GM19328 (cell line): ENCODE measurements at regions not wholly inside any gene's neighbourhood (a gene's known extent, or its start where the extent isn't known, plus 50 kb on each side); places are given as distances from the start of the nearest gene placed in this dataset.

Experiments
- ATAC-seq: cut with Tn5 transposase; IDR thresholded peaks from one replicate; pipeline ENCODE4 v1.9.1; 2021; ENCODE audit warnings: mild to moderate bottlenecking, moderate library complexity; ENCODE audit not compliant: unreplicated experiment

DNA sequence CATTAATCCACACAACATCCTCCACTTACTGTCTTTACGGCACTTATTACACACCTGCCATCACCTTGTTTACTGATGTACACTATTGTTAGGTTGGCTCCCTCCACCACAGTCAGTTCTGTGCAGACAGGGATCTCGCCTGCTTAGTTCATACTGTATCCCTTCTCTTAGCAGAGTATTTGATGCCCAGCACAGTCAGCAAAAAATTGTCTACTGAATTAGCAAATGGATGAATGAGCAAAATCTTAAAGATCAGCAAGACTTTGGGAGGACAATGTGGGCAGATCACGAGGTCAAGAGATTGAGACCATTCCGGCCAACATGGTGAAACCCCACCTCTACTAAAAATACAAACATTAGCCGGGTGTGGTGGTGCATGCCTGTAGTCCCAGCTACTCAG, 109.8 kb upstream of the ATXN1 start:
- ATAC-seq, result no peak

DNA sequence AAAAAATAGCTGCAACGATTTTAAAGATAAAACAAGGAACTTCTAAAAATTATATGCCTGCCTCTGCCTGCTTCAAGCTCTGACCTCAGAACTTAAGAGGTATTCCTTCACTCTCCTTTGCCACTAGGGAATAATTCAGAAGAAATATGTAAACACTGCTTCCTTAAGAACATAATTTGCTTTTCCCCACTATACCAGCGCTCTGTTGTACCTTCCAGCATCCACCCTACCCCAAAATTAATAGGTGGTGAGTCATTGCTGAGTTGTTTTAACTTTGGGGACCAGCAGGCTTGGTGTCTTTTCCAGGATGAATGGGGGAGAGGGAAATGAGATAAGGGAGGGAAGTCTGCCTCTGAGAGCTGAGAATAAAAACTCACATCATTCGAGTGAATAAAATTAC, 107.7 kb upstream of the ATXN1 start:
- ATAC-seq, result no peak

DNA sequence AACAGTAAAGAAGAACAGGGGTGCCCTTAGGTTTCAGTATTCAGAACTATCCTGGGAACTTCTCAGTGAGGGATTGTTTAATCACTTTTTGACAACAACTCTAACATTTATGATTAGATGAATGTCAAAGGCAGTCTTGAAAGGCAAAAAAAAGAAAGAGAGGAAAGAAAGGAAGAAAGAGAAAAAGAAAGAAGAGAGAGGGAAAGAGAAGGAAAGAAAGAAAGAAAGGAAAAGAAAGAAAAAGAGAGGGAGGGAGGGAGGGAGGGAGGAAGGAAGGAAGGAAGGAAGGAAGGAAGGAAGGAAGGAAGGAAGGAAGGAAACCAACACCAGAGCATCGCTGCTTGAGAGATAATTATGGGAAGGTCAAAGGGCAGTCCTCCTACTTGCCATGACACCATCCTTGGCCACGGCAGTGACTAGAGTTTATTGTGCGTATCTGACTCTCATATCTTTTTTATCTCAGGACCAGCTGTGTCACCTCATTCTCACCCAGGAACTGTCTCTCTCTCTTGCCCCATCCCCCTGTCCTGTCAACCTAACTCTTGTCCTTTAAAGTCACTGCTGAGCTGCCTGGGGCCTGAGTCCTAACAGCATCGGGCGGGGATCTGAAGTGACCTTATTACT, 96.8 kb upstream of the ATXN1 start:
- no peak for ATAC-seq

- peak; percentile 64 for ATAC-seq
Observed at GRCh38 chr6:16855460-16855859, 94.2 kb upstream of the ATXN1 start.

- ATAC-seq, result peak; percentile 74
Observed at GRCh38 chr6:16854986-16855385, 93.7 kb upstream of the ATXN1 start.

- no peak for ATAC-seq
Observed at GRCh38 chr6:16852671-16853070, 91.4 kb upstream of the ATXN1 start.

GRCh38 chr6:16851758-16852157, 90.5 kb upstream of the ATXN1 start:
- no peak for ATAC-seq

DNA sequence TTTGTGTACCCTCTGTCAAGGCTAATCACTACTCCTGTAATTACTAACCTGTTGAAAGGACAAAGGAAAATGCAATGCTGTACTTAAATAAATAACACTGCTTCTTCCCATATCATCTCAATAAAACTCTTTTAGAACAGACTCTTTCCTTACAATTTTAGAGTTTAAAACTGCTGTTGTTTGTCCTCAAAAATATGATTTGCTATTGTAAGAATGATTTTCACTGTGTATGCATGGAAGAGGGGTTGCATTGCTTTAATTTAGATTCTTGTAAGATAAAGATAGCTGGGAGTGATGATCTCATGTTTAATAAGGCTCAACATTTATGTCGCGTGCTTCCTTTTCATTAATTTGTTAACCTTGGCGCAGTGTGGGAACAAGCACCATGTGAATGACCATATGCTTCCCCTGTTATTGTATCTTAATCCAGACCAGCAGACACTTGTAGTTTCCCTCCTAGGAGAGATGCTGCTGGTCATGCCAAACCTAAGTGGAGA, 89.8 kb upstream of the ATXN1 start:
- no peak for ATAC-seq

DNA sequence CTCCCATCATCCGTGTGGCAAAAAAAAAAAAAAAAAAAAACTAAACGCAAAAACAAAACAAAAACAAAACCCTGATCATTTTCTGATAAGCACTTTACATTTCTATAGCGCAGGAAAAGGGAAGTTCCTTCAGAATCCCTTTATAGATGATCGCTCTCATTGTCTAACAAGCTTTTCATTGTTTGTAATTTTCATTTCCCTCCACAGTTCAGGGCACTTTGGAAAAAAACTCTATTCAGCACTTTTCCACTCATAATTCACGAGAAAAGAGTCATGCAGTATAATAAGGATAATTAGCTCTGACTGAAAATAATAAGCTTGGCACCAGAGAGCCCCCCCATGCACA, 89.4 kb upstream of the ATXN1 start:
- no peak for ATAC-seq

DNA sequence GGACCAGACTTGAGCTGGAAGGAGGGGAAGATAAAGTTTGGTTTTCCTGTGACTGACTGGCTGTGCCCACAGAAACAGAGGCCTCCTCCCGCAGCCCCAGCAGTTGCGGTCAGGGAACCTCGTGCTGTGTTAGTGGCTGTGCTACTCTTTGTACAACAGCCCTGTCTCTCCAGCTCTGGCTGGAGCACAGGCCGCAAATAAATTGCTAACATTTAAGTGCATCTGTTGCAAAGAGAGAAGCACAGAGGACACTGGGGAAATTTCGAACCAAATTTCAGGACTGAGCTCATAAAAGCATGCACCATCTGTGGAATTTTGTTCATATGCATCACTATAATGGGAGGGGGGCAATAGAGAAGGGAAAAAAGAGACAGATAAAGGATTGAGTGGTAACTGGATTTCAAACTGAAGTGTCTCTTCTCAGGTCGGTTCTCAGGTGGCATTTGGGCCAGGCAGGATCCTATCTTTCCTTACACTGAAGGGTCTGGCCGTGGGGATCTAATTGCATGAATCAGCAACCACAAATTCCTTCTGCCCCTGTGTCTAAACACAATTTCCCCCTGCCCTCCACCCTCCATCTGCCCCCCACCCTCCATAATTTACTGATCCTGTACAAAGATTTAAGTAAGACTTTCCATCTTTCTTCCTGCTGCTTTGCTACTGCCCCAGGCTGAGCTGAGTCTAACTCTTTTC, 88.9 kb upstream of the ATXN1 start:
- no peak for ATAC-seq

DNA sequence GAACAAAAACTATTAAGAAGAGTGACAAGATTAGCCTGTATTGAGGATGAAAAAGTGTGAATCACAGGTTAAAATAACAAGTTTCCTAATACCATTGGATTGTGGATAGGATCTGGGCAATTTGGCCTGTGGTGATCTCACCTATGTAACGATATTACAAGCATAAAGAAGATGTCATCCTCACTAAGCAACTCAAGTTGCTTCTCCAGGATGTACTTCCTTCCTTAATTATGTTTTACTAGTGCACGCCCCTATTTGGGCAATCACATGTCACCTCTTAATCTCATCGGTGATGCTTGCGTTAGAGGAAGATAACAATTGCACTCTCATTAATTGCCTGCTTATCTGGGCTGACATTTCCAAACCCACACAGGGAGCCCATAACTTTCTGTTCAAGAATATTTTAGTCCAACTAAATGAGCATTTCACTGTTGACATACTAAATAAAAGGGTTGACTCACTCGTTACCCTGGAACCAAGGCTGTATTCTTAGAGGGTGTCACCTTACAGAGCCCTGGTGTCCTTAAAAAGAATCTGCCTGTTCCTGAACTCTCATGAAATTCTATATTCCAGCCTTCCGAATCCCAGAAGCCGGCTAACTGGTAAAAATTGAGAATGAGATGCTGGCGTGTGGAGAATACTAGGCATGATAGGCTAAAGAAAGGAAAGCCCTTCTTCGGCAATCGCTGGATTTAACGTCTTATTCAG, 88.2 kb upstream of the ATXN1 start:
- no peak for ATAC-seq

- ATAC-seq, result no peak
Observed at GRCh38 chr6:16846399-16846778, 85.1 kb upstream of the ATXN1 start.

GRCh38 chr6:16844183-16844582, 82.9 kb upstream of the ATXN1 start:
- ATAC-seq, result no peak

DNA sequence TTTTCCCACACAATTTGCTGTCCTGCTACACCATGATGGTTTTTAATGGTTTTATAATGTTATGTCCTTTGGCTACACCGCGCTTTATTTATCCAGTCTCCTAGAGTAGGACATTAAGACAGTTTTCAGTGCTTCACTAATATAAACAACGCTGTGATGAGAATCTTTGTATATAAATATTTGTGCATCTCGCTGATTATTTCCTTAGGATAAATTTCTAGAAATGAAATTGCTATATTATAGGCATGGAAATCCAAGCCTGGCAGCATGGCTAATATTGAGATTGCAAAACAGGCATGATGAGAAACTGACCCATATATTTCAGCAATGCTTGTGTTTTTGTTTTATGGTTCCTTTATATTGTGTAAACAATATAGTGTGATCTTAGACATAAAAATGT, 81.4 kb upstream of the ATXN1 start:
- ATAC-seq, result no peak

DNA sequence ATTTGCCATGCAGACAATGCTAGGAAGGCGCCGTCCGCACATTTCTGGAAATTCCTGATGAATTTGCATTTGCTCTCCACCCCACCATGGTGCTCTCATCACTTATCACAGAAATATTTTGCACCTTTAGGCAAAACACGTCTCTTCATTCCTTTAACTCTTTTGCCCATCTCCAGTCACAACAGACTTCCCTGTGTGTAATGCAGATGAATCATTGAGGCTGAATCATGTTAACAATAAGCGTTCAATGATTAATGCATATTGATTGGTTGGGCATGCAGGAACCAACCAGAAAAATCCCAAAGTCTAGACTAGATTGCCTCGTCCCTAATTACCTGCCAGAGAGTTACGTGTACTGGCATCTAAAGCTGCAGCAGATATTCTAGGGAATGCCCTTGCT, 80.0 kb upstream of the ATXN1 start:
- ATAC-seq, result no peak

DNA sequence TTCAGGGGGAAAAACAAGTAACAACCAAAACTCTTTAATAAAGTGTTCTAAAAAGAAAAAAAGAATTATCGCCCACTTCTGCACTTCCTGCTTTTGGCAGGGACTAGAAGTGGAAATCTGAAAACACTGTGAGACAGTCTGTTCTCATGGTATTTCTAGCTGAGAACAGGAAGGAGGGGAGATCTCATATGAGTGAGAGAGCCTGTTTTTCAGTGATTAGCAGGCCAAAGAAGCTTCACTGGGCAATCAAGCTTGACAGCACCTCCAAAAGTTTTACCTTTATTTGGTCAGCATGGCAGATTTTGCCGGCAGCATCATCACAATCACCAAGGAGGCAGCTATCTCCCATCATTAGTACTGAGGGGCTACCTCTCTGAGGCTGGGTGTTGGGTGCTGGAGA, 79.5 kb upstream of the ATXN1 start:
- ATAC-seq, result no peak

GRCh38 chr6:16840291-16840690, 79.0 kb upstream of the ATXN1 start:
- no peak for ATAC-seq

DNA sequence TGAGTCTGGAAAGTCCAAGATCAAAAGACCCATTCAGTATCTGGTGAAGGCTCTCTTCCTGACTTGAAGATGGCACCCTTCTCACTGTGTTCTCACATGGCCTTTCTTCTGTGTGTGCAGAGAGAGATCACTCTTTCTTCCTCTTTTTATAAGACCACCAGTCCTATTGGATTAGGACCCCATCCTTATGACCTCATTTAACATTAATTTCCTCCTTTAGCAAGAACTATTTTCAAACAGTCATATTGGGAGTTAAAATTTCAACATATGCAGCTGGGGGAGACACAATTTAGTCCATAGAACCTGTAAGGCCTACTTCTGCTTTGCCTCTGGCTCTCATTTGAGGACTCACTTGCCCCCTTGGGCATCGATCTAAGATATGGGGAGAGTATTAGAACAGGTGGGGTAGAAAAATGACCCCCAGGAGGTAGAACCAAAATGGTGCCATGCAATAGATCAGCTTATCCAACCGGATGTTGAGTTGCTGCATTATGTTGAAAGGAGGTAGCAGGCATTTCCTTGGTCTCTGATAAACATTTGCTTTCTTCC, 78.4 kb upstream of the ATXN1 start:
- no peak for ATAC-seq

GRCh38 chr6:16837217-16837972, 76.1 kb upstream of the ATXN1 start:
- no peak for ATAC-seq

DNA sequence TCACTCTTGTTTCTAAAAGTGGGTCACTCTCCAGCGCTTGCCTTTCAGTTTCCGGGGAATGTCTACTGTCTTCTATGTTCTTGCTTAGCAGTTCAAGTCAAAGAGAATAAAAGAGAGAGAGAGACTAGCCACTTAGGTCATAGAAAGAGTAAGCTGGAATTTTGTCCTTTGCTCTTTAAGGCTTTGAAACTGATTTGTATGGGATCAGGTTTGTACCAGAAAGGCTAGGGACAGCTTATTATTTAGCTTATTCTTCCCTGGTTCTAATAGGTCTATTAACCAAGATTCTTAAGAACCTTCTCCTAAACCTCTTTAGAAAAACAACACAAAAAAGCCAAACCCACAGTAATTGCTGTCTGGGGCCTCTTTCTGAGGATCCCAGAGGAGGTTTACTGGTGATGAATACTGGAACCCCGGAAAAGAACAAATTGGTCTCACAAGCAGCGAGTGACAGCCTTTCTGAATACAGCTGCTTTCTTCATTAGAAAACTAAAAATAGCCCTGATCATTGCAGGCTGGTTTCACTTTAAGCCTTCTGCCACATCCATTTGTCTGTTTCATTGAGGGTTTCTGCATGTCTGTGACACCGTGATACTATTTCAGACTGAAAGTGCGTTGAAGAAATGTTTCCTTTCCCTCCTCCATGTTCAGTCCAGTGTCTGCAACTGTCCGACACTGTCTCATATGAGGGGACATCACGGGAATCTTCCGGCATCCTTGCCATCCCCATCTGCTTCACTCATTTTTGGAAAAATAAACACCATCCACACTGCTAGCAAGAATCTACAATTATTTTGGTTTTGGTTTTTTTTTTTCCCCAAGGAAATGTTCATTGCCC, 75.1 kb upstream of the ATXN1 start:
- ATAC-seq, result peak; percentile 68
